ENCODE measurements at regions not wholly inside any gene's neighbourhood (a gene's known extent, or its start where the extent isn't known, plus 50 kb on each side); places are given as distances from the start of the nearest gene placed in this dataset.

DNA sequence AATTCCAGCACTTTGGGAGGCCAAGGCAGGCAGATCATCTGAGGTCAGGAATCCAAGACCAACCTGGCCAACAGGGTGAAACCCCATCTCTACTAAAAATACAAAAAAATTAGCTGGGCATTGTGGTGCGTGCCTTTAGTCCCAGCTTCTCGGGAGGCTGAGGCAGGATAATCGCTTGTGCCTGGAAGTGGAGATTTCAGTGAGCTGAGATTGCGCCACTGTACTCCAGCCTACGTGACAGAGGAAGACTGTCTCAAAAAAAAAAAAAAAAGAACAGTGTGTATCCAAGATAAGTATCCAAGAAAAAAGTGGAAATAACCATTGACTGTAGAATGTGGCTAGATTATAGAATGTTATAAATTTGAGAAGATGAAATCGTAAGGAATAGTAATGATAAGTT is 142.1 kb downstream of the FAM124B start (continued):
- TF ChIP-seq, protein P1, sequence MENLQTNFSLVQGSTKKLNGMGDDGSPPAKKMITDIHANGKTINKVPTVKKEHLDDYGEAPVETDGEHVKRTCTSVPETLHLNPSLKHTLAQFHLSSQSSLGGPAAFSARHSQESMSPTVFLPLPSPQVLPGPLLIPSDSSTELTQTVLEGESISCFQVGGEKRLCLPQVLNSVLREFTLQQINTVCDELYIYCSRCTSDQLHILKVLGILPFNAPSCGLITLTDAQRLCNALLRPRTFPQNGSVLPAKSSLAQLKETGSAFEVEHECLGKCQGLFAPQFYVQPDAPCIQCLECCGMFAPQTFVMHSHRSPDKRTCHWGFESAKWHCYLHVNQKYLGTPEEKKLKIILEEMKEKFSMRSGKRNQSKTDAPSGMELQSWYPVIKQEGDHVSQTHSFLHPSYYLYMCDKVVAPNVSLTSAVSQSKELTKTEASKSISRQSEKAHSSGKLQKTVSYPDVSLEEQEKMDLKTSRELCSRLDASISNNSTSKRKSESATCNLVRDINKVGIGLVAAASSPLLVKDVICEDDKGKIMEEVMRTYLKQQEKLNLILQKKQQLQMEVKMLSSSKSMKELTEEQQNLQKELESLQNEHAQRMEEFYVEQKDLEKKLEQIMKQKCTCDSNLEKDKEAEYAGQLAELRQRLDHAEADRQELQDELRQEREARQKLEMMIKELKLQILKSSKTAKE (IDR thresholded peaks at IDR 0.05; ENCODE audit: low read depth, poor library complexity, severe bottlenecking): no peak
- TF ChIP-seq KLF5 (IDR thresholded peaks at IDR 0.05; ENCODE audit: partially characterized antibody) (no peak), IKZF1 (conservative IDR thresholded peaks at IDR 0.05) (no peak), BCL11A (IDR thresholded peaks at IDR 0.05; ENCODE audit: low read depth, low read length) (no peak), EP300 (IDR thresholded peaks at IDR 0.05; ENCODE audit: borderline replicate concordance in 1 of 2, control insufficient read depth in 1 of 2, low read depth in 2 of 2, low read length in 2 of 2) (no peak), BACH1 (IDR thresholded peaks at IDR 0.05; ENCODE audit: borderline replicate concordance) (no peak)
- TF ChIP-seq, protein P2, sequence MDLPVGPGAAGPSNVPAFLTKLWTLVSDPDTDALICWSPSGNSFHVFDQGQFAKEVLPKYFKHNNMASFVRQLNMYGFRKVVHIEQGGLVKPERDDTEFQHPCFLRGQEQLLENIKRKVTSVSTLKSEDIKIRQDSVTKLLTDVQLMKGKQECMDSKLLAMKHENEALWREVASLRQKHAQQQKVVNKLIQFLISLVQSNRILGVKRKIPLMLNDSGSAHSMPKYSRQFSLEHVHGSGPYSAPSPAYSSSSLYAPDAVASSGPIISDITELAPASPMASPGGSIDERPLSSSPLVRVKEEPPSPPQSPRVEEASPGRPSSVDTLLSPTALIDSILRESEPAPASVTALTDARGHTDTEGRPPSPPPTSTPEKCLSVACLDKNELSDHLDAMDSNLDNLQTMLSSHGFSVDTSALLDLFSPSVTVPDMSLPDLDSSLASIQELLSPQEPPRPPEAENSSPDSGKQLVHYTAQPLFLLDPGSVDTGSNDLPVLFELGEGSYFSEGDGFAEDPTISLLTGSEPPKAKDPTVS (IDR thresholded peaks at IDR 0.05; ENCODE audit: low read depth, low read length): no peak
- TF ChIP-seq, protein P3, sequence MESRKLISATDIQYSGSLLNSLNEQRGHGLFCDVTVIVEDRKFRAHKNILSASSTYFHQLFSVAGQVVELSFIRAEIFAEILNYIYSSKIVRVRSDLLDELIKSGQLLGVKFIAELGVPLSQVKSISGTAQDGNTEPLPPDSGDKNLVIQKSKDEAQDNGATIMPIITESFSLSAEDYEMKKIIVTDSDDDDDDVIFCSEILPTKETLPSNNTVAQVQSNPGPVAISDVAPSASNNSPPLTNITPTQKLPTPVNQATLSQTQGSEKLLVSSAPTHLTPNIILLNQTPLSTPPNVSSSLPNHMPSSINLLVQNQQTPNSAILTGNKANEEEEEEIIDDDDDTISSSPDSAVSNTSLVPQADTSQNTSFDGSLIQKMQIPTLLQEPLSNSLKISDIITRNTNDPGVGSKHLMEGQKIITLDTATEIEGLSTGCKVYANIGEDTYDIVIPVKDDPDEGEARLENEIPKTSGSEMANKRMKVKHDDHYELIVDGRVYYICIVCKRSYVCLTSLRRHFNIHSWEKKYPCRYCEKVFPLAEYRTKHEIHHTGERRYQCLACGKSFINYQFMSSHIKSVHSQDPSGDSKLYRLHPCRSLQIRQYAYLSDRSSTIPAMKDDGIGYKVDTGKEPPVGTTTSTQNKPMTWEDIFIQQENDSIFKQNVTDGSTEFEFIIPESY (IDR thresholded peaks at IDR 0.05): no peak

Measured in GM12878 (cell line).